Activated naive CD4-positive, alpha-beta T cell treated with anti-CD3 and anti-CD28 coated beads, Interleukin-2, amount 10 ng/mL, durations not matched to agents 7 days and 5 days (primary cell): ENCODE measurements at regions not wholly inside any gene's neighbourhood (a gene's known extent, or its start where the extent isn't known, plus 50 kb on each side); places are given as distances from the start of the nearest gene placed in this dataset.

Experiments used
- CTCF ChIA-PET: fragments of 350-600 bp; sonication (Branson Sonifier 250); formaldehyde crosslinking; loops from one replicate; lab custom pipeline; 2021; ENCODE audit warnings: antibody characterized with exemption; lab: Charles Lee
- DNase-seq: peaks from one replicate; pipeline ENCODE4 v3.0.0-alpha.2; 2020
- H3K27ac Mint-ChIP-seq: one replicate; pipeline ENCODE4 v1.8.0; 2021; ENCODE audit warnings: mild to moderate bottlenecking, moderate library complexity, mixed read lengths
- H3K27me3 Mint-ChIP-seq: one replicate; pipeline ENCODE4 v1.8.0; 2021; ENCODE audit warnings: mild to moderate bottlenecking, mixed read lengths
- H3K36me3 Mint-ChIP-seq: one replicate; pipeline ENCODE4 v1.8.0; 2021; ENCODE audit warnings: mixed read lengths
- H3K4me1 Mint-ChIP-seq: one replicate; pipeline ENCODE4 v1.8.0; 2021; ENCODE audit warnings: mixed read lengths
- H3K4me3 Mint-ChIP-seq: one replicate; pipeline ENCODE4 v1.8.0; 2021; ENCODE audit warnings: mild to moderate bottlenecking, moderate library complexity, mixed read lengths
- H3K9me3 Mint-ChIP-seq: one replicate; pipeline ENCODE4 v1.8.0; 2021; ENCODE audit warnings: mixed read lengths

GRCh38 chr4:35252866-35253265 lies 991.4 kb downstream of the ARAP2 start:
- CTCF ChIA-PET, result no interaction called here
- Mint-ChIP-seq H3K9me3 (no peaks in the 10 kb centered on the region), H3K27ac (no peak overlapping the region), H3K4me1 (no peaks in the 10 kb centered on the region), H3K27me3 (no peaks in the 10 kb centered on the region), H3K4me3 (no peak overlapping the region), H3K36me3 (no peaks in the 10 kb centered on the region)
- DNase-seq, result no peak

- H3K9me3 Mint-ChIP-seq, result no peaks in the 10 kb centered on the region
- DNase-seq, result no peak
- no peaks in the 10 kb centered on the region for H3K27me3 Mint-ChIP-seq
Observed at GRCh38 chr4:35253331-35253730, 991.0 kb downstream of the ARAP2 start.

GRCh38 chr4:35286434-35286833 lies 957.9 kb downstream of the ARAP2 start:
- H3K4me1 Mint-ChIP-seq, result no peaks in the 10 kb centered on the region
- H3K9me3 Mint-ChIP-seq, result peaks cover 1% of the 10 kb centered on the region
- H3K27me3 Mint-ChIP-seq, result no peaks in the 10 kb centered on the region
- no peaks in the 10 kb centered on the region for H3K36me3 Mint-ChIP-seq
- H3K4me3 Mint-ChIP-seq, result no peak overlapping the region
- no peak for DNase-seq
- CTCF ChIA-PET, result no interaction called here
- no peak overlapping the region for H3K27ac Mint-ChIP-seq

More at GRCh38 chr4:35253331-35253730, 991.0 kb downstream of the ARAP2 start:
- no peaks in the 10 kb centered on the region for H3K36me3 Mint-ChIP-seq
- CTCF ChIA-PET, result no interaction called here
- no peak overlapping the region for H3K4me3 Mint-ChIP-seq
- H3K27ac Mint-ChIP-seq, result no peak overlapping the region
- H3K4me1 Mint-ChIP-seq, result no peaks in the 10 kb centered on the region

- Mint-ChIP-seq H3K36me3 (no peaks in the 10 kb centered on the region), H3K9me3 (no peaks in the 10 kb centered on the region), H3K4me3 (no peak overlapping the region), H3K27ac (no peak overlapping the region), H3K27me3 (no peaks in the 10 kb centered on the region), H3K4me1 (no peaks in the 10 kb centered on the region)
- CTCF ChIA-PET, result no interaction called here
- no peak for DNase-seq
Observed at GRCh38 chr4:35300996-35301774, 943.1 kb downstream of the ARAP2 start.

GRCh38 chr4:35315419-35315818 lies 928.9 kb downstream of the ARAP2 start:
- CTCF ChIA-PET, result no interaction called here
- Mint-ChIP-seq H3K36me3 (no peaks in the 10 kb centered on the region), H3K4me3 (no peak overlapping the region), H3K27me3 (no peaks in the 10 kb centered on the region), H3K27ac (no peak overlapping the region), H3K4me1 (no peaks in the 10 kb centered on the region), H3K9me3 (peaks cover 6% of the 10 kb centered on the region)
- no peak for DNase-seq

- Mint-ChIP-seq H3K4me1 (no peaks in the 10 kb centered on the region), H3K27ac (no peak overlapping the region), H3K9me3 (no peaks in the 10 kb centered on the region), H3K36me3 (no peaks in the 10 kb centered on the region), H3K27me3 (no peaks in the 10 kb centered on the region), H3K4me3 (no peak overlapping the region)
- DNase-seq, result no peak
- CTCF ChIA-PET, result no interaction called here
Observed at GRCh38 chr4:35325908-35326453, 918.3 kb downstream of the ARAP2 start.

- H3K27me3 Mint-ChIP-seq, result no peaks in the 10 kb centered on the region
- H3K4me3 Mint-ChIP-seq, result no peak overlapping the region
- CTCF ChIA-PET, result no interaction called here
- no peak overlapping the region for H3K27ac Mint-ChIP-seq
- no peaks in the 10 kb centered on the region for H3K4me1 Mint-ChIP-seq
- DNase-seq, result no peak
- H3K9me3 Mint-ChIP-seq, result peaks cover 12% of the 10 kb centered on the region
- no peaks in the 10 kb centered on the region for H3K36me3 Mint-ChIP-seq
Observed at GRCh38 chr4:35342833-35343232, 901.5 kb downstream of the ARAP2 start.

GRCh38 chr4:35347276-35347675 lies 897.0 kb downstream of the ARAP2 start:
- CTCF ChIA-PET, result no interaction called here

GRCh38 chr4:35358001-35358584 lies 886.2 kb downstream of the ARAP2 start:
- CTCF ChIA-PET, result no interaction called here
- no peaks in the 10 kb centered on the region for H3K36me3 Mint-ChIP-seq
- H3K27ac Mint-ChIP-seq, result no peak overlapping the region
- no peak for DNase-seq
- H3K27me3 Mint-ChIP-seq, result no peaks in the 10 kb centered on the region
- no peaks in the 10 kb centered on the region for H3K4me1 Mint-ChIP-seq
- H3K9me3 Mint-ChIP-seq, result peaks cover 16% of the 10 kb centered on the region
- no peak overlapping the region for H3K4me3 Mint-ChIP-seq

More at GRCh38 chr4:35347276-35347675, 897.0 kb downstream of the ARAP2 start:
- Mint-ChIP-seq H3K9me3 (peaks cover 26% of the 10 kb centered on the region), H3K27me3 (no peaks in the 10 kb centered on the region), H3K27ac (no peak overlapping the region), H3K4me3 (no peak overlapping the region), H3K4me1 (no peaks in the 10 kb centered on the region), H3K36me3 (no peaks in the 10 kb centered on the region)
- no peak for DNase-seq

- H3K4me3 Mint-ChIP-seq, result no peak overlapping the region
- no peak for DNase-seq
- no peaks in the 10 kb centered on the region for H3K27me3 Mint-ChIP-seq
- H3K36me3 Mint-ChIP-seq, result no peaks in the 10 kb centered on the region
- no peak overlapping the region for H3K27ac Mint-ChIP-seq
- CTCF ChIA-PET, result no interaction called here
- no peaks in the 10 kb centered on the region for H3K4me1 Mint-ChIP-seq
- peaks cover 10% of the 10 kb centered on the region for H3K9me3 Mint-ChIP-seq
Observed at GRCh38 chr4:35364321-35364870, 879.9 kb downstream of the ARAP2 start.

GRCh38 chr4:35365186-35365585 lies 879.1 kb downstream of the ARAP2 start:
- no peaks in the 10 kb centered on the region for H3K4me1 Mint-ChIP-seq
- peaks cover 9% of the 10 kb centered on the region for H3K9me3 Mint-ChIP-seq
- no peak for DNase-seq
- no peak overlapping the region for H3K4me3 Mint-ChIP-seq
- no peak overlapping the region for H3K27ac Mint-ChIP-seq
- CTCF ChIA-PET, result no interaction called here
- no peaks in the 10 kb centered on the region for H3K36me3 Mint-ChIP-seq
- H3K27me3 Mint-ChIP-seq, result no peaks in the 10 kb centered on the region

GRCh38 chr4:35399912-35400311 lies 844.4 kb downstream of the ARAP2 start:
- DNase-seq, result no peak
- Mint-ChIP-seq H3K9me3 (peaks cover 2% of the 10 kb centered on the region), H3K4me3 (no peak overlapping the region), H3K27ac (no peak overlapping the region), H3K36me3 (no peaks in the 10 kb centered on the region), H3K27me3 (no peaks in the 10 kb centered on the region), H3K4me1 (no peaks in the 10 kb centered on the region)
- CTCF ChIA-PET, result no interaction called here

- H3K4me3 Mint-ChIP-seq, result no peak overlapping the region
- H3K4me1 Mint-ChIP-seq, result no peaks in the 10 kb centered on the region
- no peaks in the 10 kb centered on the region for H3K36me3 Mint-ChIP-seq
- H3K27ac Mint-ChIP-seq, result no peak overlapping the region
- H3K27me3 Mint-ChIP-seq, result no peaks in the 10 kb centered on the region
- H3K9me3 Mint-ChIP-seq, result peaks cover 7% of the 10 kb centered on the region
- no peak for DNase-seq
- CTCF ChIA-PET, result no interaction called here
Observed at GRCh38 chr4:35423104-35423503, 821.2 kb downstream of the ARAP2 start.

GRCh38 chr4:35447474-35447873 lies 796.8 kb downstream of the ARAP2 start:
- CTCF ChIA-PET, result no interaction called here
- no peak overlapping the region for H3K4me3 Mint-ChIP-seq
- no peak overlapping the region for H3K27ac Mint-ChIP-seq
- DNase-seq, result no peak
- no peaks in the 10 kb centered on the region for H3K27me3 Mint-ChIP-seq
- H3K9me3 Mint-ChIP-seq, result peaks cover 17% of the 10 kb centered on the region
- no peaks in the 10 kb centered on the region for H3K4me1 Mint-ChIP-seq
- H3K36me3 Mint-ChIP-seq, result no peaks in the 10 kb centered on the region

- no peak for DNase-seq
- no peaks in the 10 kb centered on the region for H3K27me3 Mint-ChIP-seq
- CTCF ChIA-PET, result no interaction called here
- H3K4me3 Mint-ChIP-seq, result no peak overlapping the region
- H3K4me1 Mint-ChIP-seq, result no peaks in the 10 kb centered on the region
- no peak overlapping the region for H3K27ac Mint-ChIP-seq
- H3K9me3 Mint-ChIP-seq, result peaks cover 9% of the 10 kb centered on the region
- no peaks in the 10 kb centered on the region for H3K36me3 Mint-ChIP-seq
Observed at GRCh38 chr4:35459045-35459444, 785.3 kb downstream of the ARAP2 start.
